Stomach (tissue), 4 donors: ENCODE measurements at regions not wholly inside any gene's neighbourhood (a gene's known extent, or its start where the extent isn't known, plus 50 kb on each side); places are given as distances from the start of the nearest gene placed in this dataset.

ENCODE experiments used
- EP300 ChIP-seq: sonication (generic); formaldehyde crosslinking; IDR thresholded peaks from one replicate; pipeline ENCODE4 v1.6.1; 2017; ENCODE audit warnings: antibody characterized with exemption
- POLR2A ChIP-seq, 4 donors: fragments of 450-650 bp; IDR thresholded peaks; one replicate each; pipeline ENCODE4 v1.6.1; 2016; ENCODE audit warnings: antibody characterized with exemption in 4 of 4, control low read depth in 2 of 4, mild to moderate bottlenecking in 1 of 4, moderate library complexity in 1 of 4
- POLR2AphosphoS5 ChIP-seq, 3 donors: sonication (generic); formaldehyde crosslinking; IDR thresholded peaks; one replicate each; pipeline ENCODE4 v1.6.1; 2016; ENCODE audit warnings: antibody characterized with exemption in 3 of 3
- TF ChIP-seq, protein P1 (sequence below), 7 experiments: fragments of 450-650 bp in 4 of 7; fragments of 200-600 bp in 3 of 7; sonication (generic) in 3 of 7; IDR thresholded peaks; one replicate each; pipeline ENCODE4 v1.5.1; 2016 to 2019; ENCODE audit warnings: antibody characterized with exemption in 7 of 7, control low read depth in 2 of 7, mild to moderate bottlenecking in 1 of 7

DNA sequence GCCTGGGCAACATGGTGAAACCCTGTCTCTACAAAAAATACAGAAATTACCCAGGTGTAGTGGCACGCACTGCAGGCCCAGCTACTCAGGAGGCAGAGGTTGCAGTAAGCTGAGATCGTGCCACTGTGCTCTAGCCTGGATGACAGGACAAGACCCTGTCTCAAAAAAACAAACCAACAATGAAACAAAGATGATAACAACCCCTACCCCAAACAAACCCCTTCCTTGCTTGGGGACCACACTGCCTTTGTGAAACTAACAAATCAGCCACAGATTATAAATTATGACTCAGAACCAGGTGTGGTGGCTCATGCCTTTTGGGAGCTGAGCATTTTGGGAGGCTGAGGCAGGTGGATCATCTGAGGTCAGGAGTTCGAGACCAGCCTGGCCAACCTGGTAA lies 75.3 kb upstream of the RPH3AL start:
- TF ChIP-seq, protein P1, sequence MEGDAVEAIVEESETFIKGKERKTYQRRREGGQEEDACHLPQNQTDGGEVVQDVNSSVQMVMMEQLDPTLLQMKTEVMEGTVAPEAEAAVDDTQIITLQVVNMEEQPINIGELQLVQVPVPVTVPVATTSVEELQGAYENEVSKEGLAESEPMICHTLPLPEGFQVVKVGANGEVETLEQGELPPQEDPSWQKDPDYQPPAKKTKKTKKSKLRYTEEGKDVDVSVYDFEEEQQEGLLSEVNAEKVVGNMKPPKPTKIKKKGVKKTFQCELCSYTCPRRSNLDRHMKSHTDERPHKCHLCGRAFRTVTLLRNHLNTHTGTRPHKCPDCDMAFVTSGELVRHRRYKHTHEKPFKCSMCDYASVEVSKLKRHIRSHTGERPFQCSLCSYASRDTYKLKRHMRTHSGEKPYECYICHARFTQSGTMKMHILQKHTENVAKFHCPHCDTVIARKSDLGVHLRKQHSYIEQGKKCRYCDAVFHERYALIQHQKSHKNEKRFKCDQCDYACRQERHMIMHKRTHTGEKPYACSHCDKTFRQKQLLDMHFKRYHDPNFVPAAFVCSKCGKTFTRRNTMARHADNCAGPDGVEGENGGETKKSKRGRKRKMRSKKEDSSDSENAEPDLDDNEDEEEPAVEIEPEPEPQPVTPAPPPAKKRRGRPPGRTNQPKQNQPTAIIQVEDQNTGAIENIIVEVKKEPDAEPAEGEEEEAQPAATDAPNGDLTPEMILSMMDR (IDR thresholded peaks at IDR 0.05): no peak
- TF ChIP-seq POLR2A (IDR thresholded peaks at IDR 0.05) (no peak), POLR2AphosphoS5 (IDR thresholded peaks at IDR 0.05) (no peak), EP300 (no peak)
